GM12873 (cell line): ENCODE measurements at regions not wholly inside any gene's neighbourhood (a gene's known extent, or its start where the extent isn't known, plus 50 kb on each side); places are given as distances from the start of the nearest gene placed in this dataset.

Source experiments
- CTCF ChIP-seq: IDR thresholded peaks from 2 replicates; pipeline ENCODE4 v1.5.1; 2012; ENCODE audit warnings: low read depth, mild to moderate bottlenecking, moderate library complexity, low read length, control low read depth; ENCODE audit not compliant: insufficient read depth; ENCODE audit errors: missing control alignments

GRCh38 chr13:107867701-107868661, 347.4 kb downstream of the LIG4 start:
- TF ChIP-seq CTCF: no peak

GRCh38 chr13:107866941-107867623, 348.3 kb downstream of the LIG4 start:
- TF ChIP-seq CTCF: no peak

GRCh38 chr13:107866032-107866940, 349.1 kb downstream of the LIG4 start:
- TF ChIP-seq CTCF: no peak

GRCh38 chr13:107865643-107866031, 349.7 kb downstream of the LIG4 start:
- no peak for TF ChIP-seq CTCF

- no peak for TF ChIP-seq CTCF
These were observed 350.1 kb downstream of the LIG4 start for GRCh38 chr13:107865318-107865575.

GRCh38 chr13:107864543-107865317, 350.6 kb downstream of the LIG4 start:
- no peak for TF ChIP-seq CTCF
